Fibroblast of pulmonary artery (primary cell): ENCODE measurements at regions not wholly inside any gene's neighbourhood (a gene's known extent, or its start where the extent isn't known, plus 50 kb on each side); places are given as distances from the start of the nearest gene placed in this dataset.

Experiments used
- DNase-seq: peaks from one replicate; pipeline ENCODE4 v3.0.0-alpha.2; 2010; ENCODE audit warnings: low read depth
- H3K4me3 ChIP-seq: replicated peaks from 2 replicates; pipeline ENCODE4 v1.5.1; 2011; ENCODE audit warnings: low read depth, mild to moderate bottlenecking, control low read depth, low read length, moderate library complexity
- CTCF ChIP-seq: IDR thresholded peaks from 2 replicates; pipeline ENCODE4 v1.5.1; 2011; ENCODE audit warnings: mild to moderate bottlenecking, control low read depth, low read length, inconsistent platforms; ENCODE audit errors: missing control alignments

DNA sequence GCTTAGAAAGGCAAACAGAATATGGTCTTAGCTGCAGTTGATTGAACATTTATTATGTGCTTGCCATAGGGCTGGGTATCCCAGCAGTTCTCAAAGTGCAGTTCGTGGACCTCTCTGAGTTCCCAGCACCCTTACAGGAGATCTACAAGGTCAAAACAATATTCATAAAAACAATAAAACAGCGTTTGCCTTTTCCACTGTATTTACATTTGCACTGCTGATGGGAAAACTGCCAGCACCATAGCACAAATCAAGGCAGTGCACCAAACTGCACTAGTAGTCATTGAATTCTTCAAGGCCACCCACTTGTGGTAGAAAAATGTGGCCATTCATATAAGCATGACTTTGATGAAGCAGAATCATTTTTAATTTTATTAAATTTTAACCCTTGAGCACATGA lies 128.1 kb downstream of the CCDC34 start:
- TF ChIP-seq CTCF, result no peak
- no peak overlapping the region for H3K4me3 ChIP-seq

DNA sequence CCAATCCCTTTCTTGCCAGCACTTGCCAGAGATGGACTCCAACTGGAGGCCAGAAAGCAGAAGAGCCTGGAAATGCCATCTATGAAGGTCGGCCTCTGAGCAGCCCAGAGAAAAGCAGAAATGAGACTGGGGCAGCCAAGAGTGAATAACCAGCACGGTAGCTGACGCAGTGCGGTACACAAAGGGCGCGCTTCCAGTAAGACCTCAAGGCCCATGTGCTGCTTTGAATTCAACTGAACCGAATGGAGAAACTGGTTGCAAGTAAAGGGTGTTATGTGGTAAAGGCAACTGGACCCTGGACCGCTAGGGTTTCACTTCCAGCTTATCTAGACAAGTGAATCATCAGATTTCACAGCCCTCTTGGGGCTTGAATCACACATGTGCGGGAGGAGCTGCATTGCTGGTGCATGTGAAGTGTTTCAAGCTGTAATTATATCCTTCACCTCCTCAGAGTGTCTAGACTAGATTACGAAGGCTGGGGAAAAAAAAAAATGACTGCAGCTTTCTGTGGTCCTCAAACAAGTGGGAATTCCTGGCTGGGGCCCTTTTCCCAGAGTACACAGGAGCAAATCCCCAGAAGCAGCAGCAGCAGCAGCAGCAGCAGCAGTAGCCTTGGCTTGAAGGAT lies 128.9 kb downstream of the CCDC34 start:
- DNase-seq, result peak; percentile 86
- TF ChIP-seq CTCF, result peak; percentile 5
- no peak overlapping the region for H3K4me3 ChIP-seq

More for the DNA sequence above, 128.1 kb downstream of the CCDC34 start:
- no peak for DNase-seq

- no peak for TF ChIP-seq CTCF
- H3K4me3 ChIP-seq, result no peak overlapping the region
- DNase-seq, result no peak
These were observed 129.4 kb downstream of the CCDC34 start for GRCh38 chr11:27233654-27234042.

GRCh38 chr11:27231530-27231929 lies 131.5 kb downstream of the CCDC34 start:
- DNase-seq, result peak; percentile 67
- no peak overlapping the region for H3K4me3 ChIP-seq
- no peak for TF ChIP-seq CTCF

DNA sequence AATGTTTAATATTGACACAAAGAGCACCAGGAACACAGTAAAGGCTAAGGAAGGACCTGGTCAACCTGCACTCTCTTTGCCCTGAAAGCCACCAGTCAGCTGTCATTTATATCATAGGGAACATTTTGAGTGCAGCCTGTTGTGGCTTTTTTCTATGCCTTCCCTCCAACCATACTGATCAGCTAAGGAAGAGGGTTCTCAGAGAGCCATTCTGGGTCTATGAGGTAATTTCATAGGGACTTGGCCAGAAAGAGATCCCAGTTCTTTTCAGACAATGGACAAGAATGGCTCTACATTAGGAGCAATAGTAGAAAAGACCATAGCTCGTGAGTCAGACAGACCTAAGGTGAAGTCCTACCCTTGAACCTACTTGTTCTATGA lies 132.8 kb downstream of the CCDC34 start:
- TF ChIP-seq CTCF, result no peak

DNA sequence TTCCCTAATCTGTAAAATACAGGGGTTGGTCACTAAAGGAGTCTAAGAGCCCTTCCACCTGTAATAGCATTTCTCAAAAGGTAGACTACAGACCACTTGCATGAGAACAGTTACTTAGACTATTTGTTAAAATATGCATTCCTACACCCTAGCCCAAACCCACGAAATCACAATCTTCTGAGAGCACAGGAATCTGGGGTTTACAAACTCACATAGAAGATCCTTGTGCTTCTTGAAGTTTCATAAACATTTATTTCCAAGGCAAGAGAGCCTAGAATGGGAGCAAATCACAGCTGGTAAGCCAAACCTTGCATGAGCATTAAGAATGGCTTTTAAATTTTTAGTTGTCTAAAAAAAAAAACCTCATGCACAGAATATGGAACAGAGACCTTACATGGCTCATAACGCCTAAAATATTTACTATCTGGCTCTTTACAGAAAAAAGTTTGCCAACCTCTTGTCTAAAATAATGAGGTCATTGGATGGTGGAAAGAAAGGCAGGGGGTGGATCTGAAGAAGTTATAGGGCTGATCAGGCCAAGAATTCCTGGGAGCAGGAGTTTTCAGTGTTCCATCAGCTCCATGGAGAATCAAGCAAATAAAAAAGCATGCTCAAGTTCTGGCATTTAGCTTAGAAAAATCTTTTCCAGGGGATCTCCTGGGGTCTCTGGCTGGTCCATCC lies 133.4 kb downstream of the CCDC34 start:
- H3K4me3 ChIP-seq, result no peak overlapping the region
- no peak for TF ChIP-seq CTCF
- no peak for DNase-seq

More for the DNA sequence above, 132.8 kb downstream of the CCDC34 start:
- H3K4me3 ChIP-seq, result no peak overlapping the region
- DNase-seq, result no peak

- H3K4me3 ChIP-seq, result no peak overlapping the region
- DNase-seq, result no peak
- no peak for TF ChIP-seq CTCF
These were observed 134.1 kb downstream of the CCDC34 start for GRCh38 chr11:27228906-27229290.
